ENCODE measurements at regions not wholly inside any gene's neighbourhood (a gene's known extent, or its start where the extent isn't known, plus 50 kb on each side); places are given as distances from the start of the nearest gene placed in this dataset.

- H3K9me2 ChIP-seq (ENCODE audit: insufficient read depth), result no peaks in the 10 kb centered on the region
- peaks cover 3% of the 10 kb centered on the region; the same call in 1 of the 3 replicates for H3K9me3 Mint-ChIP-seq
- peaks cover 43% of the 10 kb centered on the region for H3K27me3 ChIP-seq (ENCODE audit: insufficient read depth)
- no peak for TF ChIP-seq ZNF114 (CRISPR knock-in tag; IDR thresholded peaks at IDR 0.05)
- peaks cover 10% of the 10 kb centered on the region; the same call in 1 of the 2 replicates for H3K4me1 ChIP-seq (ENCODE audit: insufficient read depth)
- no peak overlapping the region for H3K27ac Mint-ChIP-seq
- H3K36me3 ChIP-seq (ENCODE audit: insufficient read depth), result no peaks in the 10 kb centered on the region
- H3F3A ChIP-seq (replicated peaks; ENCODE audit: low read depth), result 0 out of 2 replicates have a peak, but pooled peaks cover 10% of the 10 kb centered on the region
- H3K27ac ChIP-seq (ENCODE audit: low read depth), result no peak overlapping the region
- peak overlapping the region; percentile 71 for H3K4me3 ChIP-seq
- H4K20me1 ChIP-seq (replicated peaks; ENCODE audit: insufficient read depth), result no peaks in the 10 kb centered on the region
- H3K36me3 Mint-ChIP-seq (ENCODE audit: low read depth), result no peaks in the 10 kb centered on the region
- peaks cover 8% of the 10 kb centered on the region; the same call in 2 of the 3 replicates for H3K4me1 Mint-ChIP-seq
- H3K4me3 Mint-ChIP-seq, result peak overlapping the region; percentile 81
- ATAC-seq (no peak), DNase-seq (ENCODE audit: low spot score) (no peak)
- peak overlapping the region; percentile 89 for H3K4me2 ChIP-seq
- peak overlapping the region; percentile 24 for H2AFZ ChIP-seq
- peaks cover 54% of the 10 kb centered on the region for H3K27me3 Mint-ChIP-seq (ENCODE audit: insufficient read depth, low read depth, poor library complexity)
- H3K79me2 ChIP-seq (replicated peaks; ENCODE audit: insufficient read depth), result no peaks in the 10 kb centered on the region
Observed at GRCh38 chr6:27667016-27667656, 194.2 kb upstream of the ZNF184 start.

- Histone ChIP-seq H3K4me3 (no peak overlapping the region), H4K20me1 (replicated peaks; ENCODE audit: insufficient read depth) (no peaks in the 10 kb centered on the region), H3K4me2 (no peak overlapping the region), H3K9me2 (ENCODE audit: insufficient read depth) (no peaks in the 10 kb centered on the region), H3F3A (replicated peaks; ENCODE audit: low read depth) (0 out of 2 replicates have a peak, but pooled peaks cover 10% of the 10 kb centered on the region), H3K36me3 (ENCODE audit: insufficient read depth) (no peaks in the 10 kb centered on the region), H2AFZ (peak overlapping the region; percentile 92; the same call in 1 of the 2 replicates), H3K27ac (ENCODE audit: low read depth) (no peak overlapping the region), H3K27me3 (ENCODE audit: insufficient read depth) (peaks cover 21% of the 10 kb centered on the region), H3K79me2 (replicated peaks; ENCODE audit: insufficient read depth) (no peaks in the 10 kb centered on the region), H3K4me1 (ENCODE audit: insufficient read depth) (peaks cover 7% of the 10 kb centered on the region; the same call in 1 of the 2 replicates)
- H3K36me3 Mint-ChIP-seq (ENCODE audit: low read depth), result no peaks in the 10 kb centered on the region
- no peak overlapping the region for H3K27ac Mint-ChIP-seq
- peaks cover 8% of the 10 kb centered on the region for H3K4me1 Mint-ChIP-seq
- DNase-seq (ENCODE audit: low spot score), result no peak
- no peak for TF ChIP-seq ZNF462 (CRISPR knock-in tag; IDR thresholded peaks at IDR 0.05)
- TF ChIP-seq JUNB (IDR thresholded peaks at IDR 0.05; ENCODE audit: unreplicated experiment), result no peak
- no peak for TF ChIP-seq STAT1 (IDR thresholded peaks at IDR 0.05; ENCODE audit: unreplicated experiment)
- no peak for TF ChIP-seq ETS1 (IDR thresholded peaks at IDR 0.05)
- TF ChIP-seq CTCF (conservative IDR thresholded peaks at IDR 0.05; ENCODE audit: low read depth in 2 of 2), result no peak
- TF ChIP-seq REST (IDR thresholded peaks at IDR 0.05; ENCODE audit: unreplicated experiment), result no peak
- peak; percentile 35 for ATAC-seq
- H3K9me3 Mint-ChIP-seq, result no peaks in the 10 kb centered on the region
- H3K27me3 Mint-ChIP-seq (ENCODE audit: insufficient read depth, low read depth, poor library complexity), result peaks cover 19% of the 10 kb centered on the region
- no peak overlapping the region; the same call in 2 of the 3 replicates for H3K4me3 Mint-ChIP-seq
Observed at GRCh38 chr6:27662769-27663168, 189.9 kb upstream of the ZNF184 start.
